ENCODE measurements at regions not wholly inside any gene's neighbourhood (a gene's known extent, or its start where the extent isn't known, plus 50 kb on each side); places are given as distances from the start of the nearest gene placed in this dataset.
"Not testable (repeated sequence)": the region's sequence is repeated elsewhere in the genome, so short reads cannot be mapped to it uniquely, and the experiment has no call there.

GRCh38 chr7:89773611-89774010 lies 380.7 kb upstream of the STEAP1 start:
- DNase-seq: no peak

GRCh38 chr7:89775459-89775858 lies 378.8 kb upstream of the STEAP1 start:
- no peak for DNase-seq

- DNase-seq: no peak
Measured at GRCh38 chr7:89776980-89777379, 377.3 kb upstream of the STEAP1 start.

GRCh38 chr7:89777499-89777898 lies 376.8 kb upstream of the STEAP1 start:
- DNase-seq: no peak

- peak; percentile 8 for DNase-seq
Measured at GRCh38 chr7:89780291-89780690, 374.0 kb upstream of the STEAP1 start.

- DNase-seq: no peak
Measured at GRCh38 chr7:89796481-89796880, 357.8 kb upstream of the STEAP1 start.

GRCh38 chr7:89797965-89798598 lies 356.2 kb upstream of the STEAP1 start:
- no peak for DNase-seq

- DNase-seq: no peak
Measured at GRCh38 chr7:89798599-89798996, 355.7 kb upstream of the STEAP1 start.

- DNase-seq: no peak
Measured at GRCh38 chr7:89800761-89801160, 353.5 kb upstream of the STEAP1 start.

GRCh38 chr7:89809291-89809690 lies 345.0 kb upstream of the STEAP1 start:
- no peak for DNase-seq

GRCh38 chr7:89813081-89813480 lies 341.2 kb upstream of the STEAP1 start:
- no peak for DNase-seq

- DNase-seq: no peak
Measured at GRCh38 chr7:89826121-89826520, 328.1 kb upstream of the STEAP1 start.

GRCh38 chr7:89826557-89826956 lies 327.7 kb upstream of the STEAP1 start:
- DNase-seq: no peak

- DNase-seq: no peak
Measured at GRCh38 chr7:89837515-89837914, 316.8 kb upstream of the STEAP1 start.

GRCh38 chr7:89839329-89839728 lies 314.9 kb upstream of the STEAP1 start:
- no peak for DNase-seq

GRCh38 chr7:89845952-89846351 lies 308.3 kb upstream of the STEAP1 start:
- no peak for DNase-seq

- no peak for DNase-seq
Measured at GRCh38 chr7:89849052-89849451, 305.2 kb upstream of the STEAP1 start.

- not testable (repeated sequence) for DNase-seq
Measured at GRCh38 chr7:89857053-89857452, 297.2 kb upstream of the STEAP1 start.

GRCh38 chr7:89857767-89858166 lies 296.5 kb upstream of the STEAP1 start:
- DNase-seq: no peak

GRCh38 chr7:89887489-89887888 lies 266.8 kb upstream of the STEAP1 start:
- no peak for DNase-seq

- DNase-seq: no peak
Measured at GRCh38 chr7:89908736-89909135, 245.5 kb upstream of the STEAP1 start.

GRCh38 chr7:89914711-89915110 lies 239.6 kb upstream of the STEAP1 start:
- no peak for DNase-seq

- no peak for DNase-seq
Measured at GRCh38 chr7:89926194-89926593, 228.1 kb upstream of the STEAP1 start.

- no peak for DNase-seq
Measured at GRCh38 chr7:89926701-89927100, 227.6 kb upstream of the STEAP1 start.

- no peak for DNase-seq
Measured at GRCh38 chr7:89927762-89928161, 226.5 kb upstream of the STEAP1 start.

GRCh38 chr7:89928451-89928850 lies 225.8 kb upstream of the STEAP1 start:
- DNase-seq: no peak
